ENCODE measurements at regions not wholly inside any gene's neighbourhood (a gene's known extent, or its start where the extent isn't known, plus 50 kb on each side); places are given as distances from the start of the nearest gene placed in this dataset.
"Not testable (repeated sequence)": the region's sequence is repeated elsewhere in the genome, so short reads cannot be mapped to it uniquely, and the experiment has no call there.

GRCh38 chr12:83514372-83514771, 827.7 kb downstream of the TMTC2 start:
- DNase-seq (ENCODE audit: low spot score) = no peak
- in situ Hi-C loops (cut with HindIII; ENCODE audit: low sequenced_read_pairs) = no loop called here

GRCh38 chr12:83506841-83507240, 820.1 kb downstream of the TMTC2 start:
- in situ Hi-C loops (cut with HindIII; ENCODE audit: low sequenced_read_pairs) = no loop called here

GRCh38 chr12:83505586-83505985, 818.9 kb downstream of the TMTC2 start:
- no peak for DNase-seq (ENCODE audit: low spot score)
- in situ Hi-C loops (cut with HindIII; ENCODE audit: low sequenced_read_pairs) = no loop called here

More at GRCh38 chr12:83506841-83507240, 820.1 kb downstream of the TMTC2 start:
- DNase-seq (ENCODE audit: low spot score) = no peak

GRCh38 chr12:83499894-83500293, 813.2 kb downstream of the TMTC2 start:
- in situ Hi-C loops (cut with HindIII; ENCODE audit: low sequenced_read_pairs); DNase-seq (ENCODE audit: low spot score): not testable (repeated sequence)

GRCh38 chr12:83477696-83478095, 791.0 kb downstream of the TMTC2 start:
- in situ Hi-C loops (cut with HindIII; ENCODE audit: low sequenced_read_pairs) = no loop called here
- no peak for DNase-seq (ENCODE audit: low spot score)

GRCh38 chr12:83476695-83477690, 790.3 kb downstream of the TMTC2 start:
- DNase-seq (ENCODE audit: low spot score) = no peak
- in situ Hi-C loops (cut with HindIII; ENCODE audit: low sequenced_read_pairs) = no loop called here

GRCh38 chr12:83476006-83476405, 789.3 kb downstream of the TMTC2 start:
- no peak for DNase-seq (ENCODE audit: low spot score)
- in situ Hi-C loops (cut with HindIII; ENCODE audit: low sequenced_read_pairs) = no loop called here

- in situ Hi-C loops (cut with HindIII; ENCODE audit: low sequenced_read_pairs) = no loop called here
- DNase-seq (ENCODE audit: low spot score) = no peak
These were observed 787.7 kb downstream of the TMTC2 start for GRCh38 chr12:83474369-83474768.

GRCh38 chr12:83473408-83474095, 786.8 kb downstream of the TMTC2 start:
- no peak for DNase-seq (ENCODE audit: low spot score)
- in situ Hi-C loops (cut with HindIII; ENCODE audit: low sequenced_read_pairs) = no loop called here

- no peak for DNase-seq (ENCODE audit: low spot score)
- in situ Hi-C loops (cut with HindIII; ENCODE audit: low sequenced_read_pairs) = no loop called here
These were observed 786.1 kb downstream of the TMTC2 start for GRCh38 chr12:83472772-83473171.

- no peak for DNase-seq (ENCODE audit: low spot score)
- in situ Hi-C loops (cut with HindIII; ENCODE audit: low sequenced_read_pairs) = no loop called here
These were observed 785.6 kb downstream of the TMTC2 start for GRCh38 chr12:83472350-83472749.

GRCh38 chr12:83471341-83471740, 784.6 kb downstream of the TMTC2 start:
- DNase-seq (ENCODE audit: low spot score) = no peak
- in situ Hi-C loops (cut with HindIII; ENCODE audit: low sequenced_read_pairs) = no loop called here

- no peak for DNase-seq (ENCODE audit: low spot score)
- in situ Hi-C loops (cut with HindIII; ENCODE audit: low sequenced_read_pairs) = no loop called here
These were observed 784.0 kb downstream of the TMTC2 start for GRCh38 chr12:83470749-83471148.

GRCh38 chr12:83468988-83469908, 782.5 kb downstream of the TMTC2 start:
- no peak for DNase-seq (ENCODE audit: low spot score)
- in situ Hi-C loops (cut with HindIII; ENCODE audit: low sequenced_read_pairs) = no loop called here

- in situ Hi-C loops (cut with HindIII; ENCODE audit: low sequenced_read_pairs) = no loop called here
- no peak for DNase-seq (ENCODE audit: low spot score)
These were observed 778.9 kb downstream of the TMTC2 start for GRCh38 chr12:83465632-83466031.

- in situ Hi-C loops (cut with HindIII; ENCODE audit: low sequenced_read_pairs) = no loop called here
- no peak for DNase-seq (ENCODE audit: low spot score)
These were observed 775.7 kb downstream of the TMTC2 start for GRCh38 chr12:83462419-83462818.

- in situ Hi-C loops (cut with HindIII; ENCODE audit: low sequenced_read_pairs) = no loop called here
- DNase-seq (ENCODE audit: low spot score) = no peak
These were observed 774.7 kb downstream of the TMTC2 start for GRCh38 chr12:83461336-83461935.

- no peak for DNase-seq (ENCODE audit: low spot score)
- in situ Hi-C loops (cut with HindIII; ENCODE audit: low sequenced_read_pairs) = no loop called here
These were observed 764.5 kb downstream of the TMTC2 start for GRCh38 chr12:83451189-83451588.

- in situ Hi-C loops (cut with HindIII; ENCODE audit: low sequenced_read_pairs) = no loop called here
- no peak for DNase-seq (ENCODE audit: low spot score)
These were observed 747.9 kb downstream of the TMTC2 start for GRCh38 chr12:83434600-83434999.

Data from G401 (cell line).